Ovary (tissue), 3 donors: ENCODE measurements at regions not wholly inside any gene's neighbourhood (a gene's known extent, or its start where the extent isn't known, plus 50 kb on each side); places are given as distances from the start of the nearest gene placed in this dataset.

Experiments
- CTCF ChIP-seq, 3 donors: fragments of 450-650 bp in 2 of 3; fragments of 200-600 bp in 1 of 3; IDR thresholded peaks; one replicate each; pipeline versions ENCODE4 v1.5.1 to v1.8.0; 2016 to 2022; ENCODE audit warnings: antibody characterized with exemption in 3 of 3, mild to moderate bottlenecking in 1 of 3
- EP300 ChIP-seq: sonication (generic); formaldehyde crosslinking; IDR thresholded peaks from one replicate; pipeline ENCODE4 v1.6.1; 2017; ENCODE audit warnings: antibody characterized with exemption
- POLR2A ChIP-seq: fragments of 450-650 bp; IDR thresholded peaks from one replicate; pipeline ENCODE4 v1.6.1; 2017; ENCODE audit warnings: antibody characterized with exemption, mild to moderate bottlenecking, moderate library complexity
- donor health status: DM: no; HTN: no; CAD: no.

GRCh38 chrX:95729401-95729800, 955.2 kb upstream of the DIAPH2 start:
- TF ChIP-seq POLR2A = no peak
- TF ChIP-seq CTCF (IDR thresholded peaks at IDR 0.05) = no peak
- no peak for TF ChIP-seq EP300
